Coronary artery (tissue), 2 donors: ENCODE measurements at regions not wholly inside any gene's neighbourhood (a gene's known extent, or its start where the extent isn't known, plus 50 kb on each side); places are given as distances from the start of the nearest gene placed in this dataset.
"Not testable (repeated sequence)": the region's sequence is repeated elsewhere in the genome, so short reads cannot be mapped to it uniquely, and the experiment has no call there.

Experiments used
- DNase-seq: peaks from one replicate; pipeline ENCODE4 v3.0.0-alpha.2; 2017; ENCODE audit warnings: low spot score
- H3K27ac ChIP-seq, 2 donors: fragments of 200-600 bp; sonication (generic); one replicate each; pipeline ENCODE4 v1.5.1; 2016 to 2019
- H3K4me3 ChIP-seq: fragments of 200-600 bp; sonication (generic); 2 replicates; pipeline ENCODE4 v1.5.1; 2016; ENCODE audit warnings: mild to moderate bottlenecking, moderate library complexity
- CTCF ChIP-seq: fragments of 200-600 bp; sonication (generic); IDR thresholded peaks from one replicate; pipeline ENCODE4 v1.5.1; 2019; ENCODE audit warnings: antibody characterized with exemption

- H3K27ac ChIP-seq, result no peak overlapping the region
- no peak for DNase-seq
- no peak overlapping the region for H3K4me3 ChIP-seq
- no peak for TF ChIP-seq CTCF
These were observed 147.2 kb downstream of the SEM1 start for GRCh38 chr7:96562458-96562857.

GRCh38 chr7:96561892-96562291 lies 147.8 kb downstream of the SEM1 start:
- no peak overlapping the region for H3K27ac ChIP-seq
- no peak for DNase-seq
- no peak overlapping the region for H3K4me3 ChIP-seq
- no peak for TF ChIP-seq CTCF

- no peak for DNase-seq
- no peak for TF ChIP-seq CTCF
- no peak overlapping the region for H3K4me3 ChIP-seq
- no peak overlapping the region for H3K27ac ChIP-seq
These were observed 151.1 kb downstream of the SEM1 start for GRCh38 chr7:96558530-96558929.

- no peak for TF ChIP-seq CTCF
- no peak for DNase-seq
- Histone ChIP-seq H3K27ac (no peak overlapping the region), H3K4me3 (no peak overlapping the region)
These were observed 151.6 kb downstream of the SEM1 start for GRCh38 chr7:96558093-96558492.

- DNase-seq, H3K4me3 ChIP-seq, H3K27ac ChIP-seq: not testable (repeated sequence)
These were observed 152.0 kb downstream of the SEM1 start for GRCh38 chr7:96557598-96557997.

- no peak for TF ChIP-seq CTCF
- Histone ChIP-seq H3K27ac (no peak overlapping the region), H3K4me3 (no peak overlapping the region)
- DNase-seq, result no peak
These were observed 161.0 kb downstream of the SEM1 start for GRCh38 chr7:96548664-96549063.

GRCh38 chr7:96547371-96547811 lies 162.3 kb downstream of the SEM1 start:
- DNase-seq, result no peak
- TF ChIP-seq CTCF, result no peak
- H3K27ac ChIP-seq, result no peak overlapping the region
- H3K4me3 ChIP-seq, result no peak overlapping the region

- no peak overlapping the region for H3K27ac ChIP-seq
- TF ChIP-seq CTCF, result no peak
- H3K4me3 ChIP-seq, result no peak overlapping the region
- DNase-seq, result no peak
These were observed 163.2 kb downstream of the SEM1 start for GRCh38 chr7:96546426-96546825.
